ENCODE measurements at regions not wholly inside any gene's neighbourhood (a gene's known extent, or its start where the extent isn't known, plus 50 kb on each side); places are given as distances from the start of the nearest gene placed in this dataset.

- no peak overlapping the region for H3K4me2 ChIP-seq (ENCODE audit: low read depth, low read length, poor library complexity, severe bottlenecking)
These were observed 78.8 kb upstream of the SPATA12 start for GRCh38 chr3:56981445-56982230.

GRCh38 chr3:56980798-56981390 lies 79.6 kb upstream of the SPATA12 start:
- Histone ChIP-seq H4K20me1 (ENCODE audit: insufficient read depth, low read depth, low read length) (no peaks in the 10 kb centered on the region), H3K9ac (ENCODE audit: low read length) (no peak overlapping the region), H3K9me3 (ENCODE audit: low read length) (no peaks in the 10 kb centered on the region), H3K4me1 (ENCODE audit: low read length) (peaks cover 55% of the 10 kb centered on the region), H3K79me2 (ENCODE audit: low read length) (no peaks in the 10 kb centered on the region), H3K36me3 (ENCODE audit: insufficient read depth, low read length) (no peaks in the 10 kb centered on the region), H3K4me2 (ENCODE audit: low read depth, low read length, poor library complexity, severe bottlenecking) (no peak overlapping the region), H3K4me3 (ENCODE audit: low read length) (no peak overlapping the region), H3K9me2 (replicated peaks; ENCODE audit: insufficient read depth, low read length) (no peaks in the 10 kb centered on the region), H3K27ac (ENCODE audit: low read length) (no peak overlapping the region), H2AFZ (ENCODE audit: low read length) (no peak overlapping the region), H3K27me3 (ENCODE audit: low read length) (no peaks in the 10 kb centered on the region)
- no peak for DNase-seq

More at GRCh38 chr3:56981445-56982230, 78.8 kb upstream of the SPATA12 start:
- no peak overlapping the region for H3K4me3 ChIP-seq (ENCODE audit: low read length)
- H3K9me2 ChIP-seq (replicated peaks; ENCODE audit: insufficient read depth, low read length): no peaks in the 10 kb centered on the region
- no peaks in the 10 kb centered on the region for H3K79me2 ChIP-seq (ENCODE audit: low read length)
- peaks cover 55% of the 10 kb centered on the region for H3K4me1 ChIP-seq (ENCODE audit: low read length)
- H2AFZ ChIP-seq (ENCODE audit: low read length): no peak overlapping the region
- no peaks in the 10 kb centered on the region for H4K20me1 ChIP-seq (ENCODE audit: insufficient read depth, low read depth, low read length)
- H3K27ac ChIP-seq (ENCODE audit: low read length): no peak overlapping the region
- H3K36me3 ChIP-seq (ENCODE audit: insufficient read depth, low read length): no peaks in the 10 kb centered on the region
- no peak for DNase-seq
- H3K9ac ChIP-seq (ENCODE audit: low read length): no peak overlapping the region
- no peaks in the 10 kb centered on the region for H3K9me3 ChIP-seq (ENCODE audit: low read length)
- no peaks in the 10 kb centered on the region for H3K27me3 ChIP-seq (ENCODE audit: low read length)

GRCh38 chr3:56980243-56980642 lies 80.2 kb upstream of the SPATA12 start:
- Histone ChIP-seq H3K27ac (ENCODE audit: low read length) (no peak overlapping the region), H2AFZ (ENCODE audit: low read length) (no peak overlapping the region), H3K79me2 (ENCODE audit: low read length) (no peaks in the 10 kb centered on the region), H4K20me1 (ENCODE audit: insufficient read depth, low read depth, low read length) (no peaks in the 10 kb centered on the region), H3K9me2 (replicated peaks; ENCODE audit: insufficient read depth, low read length) (no peaks in the 10 kb centered on the region), H3K4me1 (ENCODE audit: low read length) (peaks cover 54% of the 10 kb centered on the region), H3K4me2 (ENCODE audit: low read depth, low read length, poor library complexity, severe bottlenecking) (no peak overlapping the region), H3K27me3 (ENCODE audit: low read length) (no peaks in the 10 kb centered on the region), H3K4me3 (ENCODE audit: low read length) (no peak overlapping the region), H3K9ac (ENCODE audit: low read length) (no peak overlapping the region), H3K36me3 (ENCODE audit: insufficient read depth, low read length) (no peaks in the 10 kb centered on the region), H3K9me3 (ENCODE audit: low read length) (no peaks in the 10 kb centered on the region)
- DNase-seq: no peak

GRCh38 chr3:56979791-56980190 lies 80.7 kb upstream of the SPATA12 start:
- H3K4me1 ChIP-seq (ENCODE audit: low read length): peaks cover 53% of the 10 kb centered on the region
- no peaks in the 10 kb centered on the region for H4K20me1 ChIP-seq (ENCODE audit: insufficient read depth, low read depth, low read length)
- no peak for DNase-seq
- no peak overlapping the region for H3K4me3 ChIP-seq (ENCODE audit: low read length)
- no peak overlapping the region for H3K27ac ChIP-seq (ENCODE audit: low read length)
- H3K4me2 ChIP-seq (ENCODE audit: low read depth, low read length, poor library complexity, severe bottlenecking): no peak overlapping the region
- no peaks in the 10 kb centered on the region for H3K79me2 ChIP-seq (ENCODE audit: low read length)
- H3K27me3 ChIP-seq (ENCODE audit: low read length): no peaks in the 10 kb centered on the region
- H3K9ac ChIP-seq (ENCODE audit: low read length): no peak overlapping the region
- H2AFZ ChIP-seq (ENCODE audit: low read length): no peak overlapping the region
- no peaks in the 10 kb centered on the region for H3K9me3 ChIP-seq (ENCODE audit: low read length)
- no peaks in the 10 kb centered on the region for H3K36me3 ChIP-seq (ENCODE audit: insufficient read depth, low read length)
- no peaks in the 10 kb centered on the region for H3K9me2 ChIP-seq (replicated peaks; ENCODE audit: insufficient read depth, low read length)

GRCh38 chr3:56977561-56977889 lies 82.9 kb upstream of the SPATA12 start:
- no peaks in the 10 kb centered on the region for H3K36me3 ChIP-seq (ENCODE audit: insufficient read depth, low read length)
- H3K4me1 ChIP-seq (ENCODE audit: low read length): peaks cover 70% of the 10 kb centered on the region
- H3K9ac ChIP-seq (ENCODE audit: low read length): peak overlapping the region; percentile 61
- peak overlapping the region; percentile 92 for H3K27ac ChIP-seq (ENCODE audit: low read length)
- H3K4me3 ChIP-seq (ENCODE audit: low read length): peak overlapping the region; percentile 49
- DNase-seq: peak; percentile 56
- no peaks in the 10 kb centered on the region for H3K9me2 ChIP-seq (replicated peaks; ENCODE audit: insufficient read depth, low read length)
- H3K4me2 ChIP-seq (ENCODE audit: low read depth, low read length, poor library complexity, severe bottlenecking): peak overlapping the region; percentile 75
- no peaks in the 10 kb centered on the region for H4K20me1 ChIP-seq (ENCODE audit: insufficient read depth, low read depth, low read length)
- no peak overlapping the region for H2AFZ ChIP-seq (ENCODE audit: low read length)
- no peaks in the 10 kb centered on the region for H3K9me3 ChIP-seq (ENCODE audit: low read length)
- H3K79me2 ChIP-seq (ENCODE audit: low read length): no peaks in the 10 kb centered on the region
- H3K27me3 ChIP-seq (ENCODE audit: low read length): no peaks in the 10 kb centered on the region

- Histone ChIP-seq H3K79me2 (ENCODE audit: low read length) (no peaks in the 10 kb centered on the region), H3K9me2 (replicated peaks; ENCODE audit: insufficient read depth, low read length) (no peaks in the 10 kb centered on the region), H3K4me1 (ENCODE audit: low read length) (peaks cover 70% of the 10 kb centered on the region), H3K9ac (ENCODE audit: low read length) (peak overlapping the region; percentile 61), H3K27me3 (ENCODE audit: low read length) (no peaks in the 10 kb centered on the region), H3K4me3 (ENCODE audit: low read length) (peak overlapping the region; percentile 49), H3K27ac (ENCODE audit: low read length) (peak overlapping the region; percentile 92), H3K9me3 (ENCODE audit: low read length) (no peaks in the 10 kb centered on the region), H3K4me2 (ENCODE audit: low read depth, low read length, poor library complexity, severe bottlenecking) (peak overlapping the region; percentile 75), H4K20me1 (ENCODE audit: insufficient read depth, low read depth, low read length) (no peaks in the 10 kb centered on the region), H2AFZ (ENCODE audit: low read length) (no peak overlapping the region), H3K36me3 (ENCODE audit: insufficient read depth, low read length) (no peaks in the 10 kb centered on the region)
- DNase-seq: peak; percentile 95
These were observed 83.6 kb upstream of the SPATA12 start for GRCh38 chr3:56976651-56977560.

- H3K4me3 ChIP-seq (ENCODE audit: low read length): no peak overlapping the region
These were observed 84.9 kb upstream of the SPATA12 start for GRCh38 chr3:56975567-56975966.

More at GRCh38 chr3:56975567-56975966, 84.9 kb upstream of the SPATA12 start:
- H3K4me1 ChIP-seq (ENCODE audit: low read length): peaks cover 67% of the 10 kb centered on the region
- H3K27me3 ChIP-seq (ENCODE audit: low read length): no peaks in the 10 kb centered on the region
- H3K79me2 ChIP-seq (ENCODE audit: low read length): no peaks in the 10 kb centered on the region
- DNase-seq: no peak
- no peaks in the 10 kb centered on the region for H3K9me3 ChIP-seq (ENCODE audit: low read length)
- peak overlapping the region; percentile 29; the same call in 1 of the 2 replicates for H3K27ac ChIP-seq (ENCODE audit: low read length)
- H3K36me3 ChIP-seq (ENCODE audit: insufficient read depth, low read length): no peaks in the 10 kb centered on the region
- H3K9ac ChIP-seq (ENCODE audit: low read length): no peak overlapping the region
- H2AFZ ChIP-seq (ENCODE audit: low read length): no peak overlapping the region
- no peaks in the 10 kb centered on the region for H3K9me2 ChIP-seq (replicated peaks; ENCODE audit: insufficient read depth, low read length)
- no peaks in the 10 kb centered on the region for H4K20me1 ChIP-seq (ENCODE audit: insufficient read depth, low read depth, low read length)
- no peak overlapping the region for H3K4me2 ChIP-seq (ENCODE audit: low read depth, low read length, poor library complexity, severe bottlenecking)
